Activated T-helper 1 cell treated with anti-CD3 and anti-CD28 coated beads, Interleukin-12 subunit alpha, Interleukin-12 subunit beta, Interleukin-2, Interleukin-4 antibody, amounts not matched to agents 30 ng/mL and 10 ng/mL and 1 ng/mL, durations not matched to agents 14 hours and 24 hours and 36 hours (primary cell): ENCODE measurements at regions not wholly inside any gene's neighbourhood (a gene's known extent, or its start where the extent isn't known, plus 50 kb on each side); places are given as distances from the start of the nearest gene placed in this dataset.

Source experiments
- DNase-seq: peaks from one replicate; pipeline ENCODE4 v3.0.0; 2021; ENCODE audit warnings: low spot score
- H3K27ac Mint-ChIP-seq: one replicate; pipeline ENCODE4 v1.8.0; 2021; ENCODE audit warnings: mild to moderate bottlenecking, mixed read lengths
- H3K27me3 Mint-ChIP-seq: one replicate; pipeline ENCODE4 v1.8.0; 2022; ENCODE audit warnings: mild to moderate bottlenecking, moderate library complexity, mixed read lengths; ENCODE audit not compliant: insufficient read depth
- H3K36me3 Mint-ChIP-seq: one replicate; pipeline ENCODE4 v1.8.0; 2021; ENCODE audit warnings: low read depth, mixed read lengths
- H3K4me1 Mint-ChIP-seq: one replicate; pipeline ENCODE4 v1.8.0; 2021; ENCODE audit warnings: low read depth, mixed read lengths
- H3K4me3 Mint-ChIP-seq: one replicate; pipeline ENCODE4 v1.8.0; 2021; ENCODE audit warnings: mild to moderate bottlenecking, moderate library complexity, mixed read lengths
- H3K9me3 Mint-ChIP-seq: one replicate; pipeline ENCODE4 v1.8.0; 2021; ENCODE audit warnings: mixed read lengths
- intact Hi-C: fragments of 100-400 bp; cut with micrococcal nuclease; formaldehyde crosslinking; loops from one replicate; pipeline ENCODE4 v1.15.1; 2024

DNA sequence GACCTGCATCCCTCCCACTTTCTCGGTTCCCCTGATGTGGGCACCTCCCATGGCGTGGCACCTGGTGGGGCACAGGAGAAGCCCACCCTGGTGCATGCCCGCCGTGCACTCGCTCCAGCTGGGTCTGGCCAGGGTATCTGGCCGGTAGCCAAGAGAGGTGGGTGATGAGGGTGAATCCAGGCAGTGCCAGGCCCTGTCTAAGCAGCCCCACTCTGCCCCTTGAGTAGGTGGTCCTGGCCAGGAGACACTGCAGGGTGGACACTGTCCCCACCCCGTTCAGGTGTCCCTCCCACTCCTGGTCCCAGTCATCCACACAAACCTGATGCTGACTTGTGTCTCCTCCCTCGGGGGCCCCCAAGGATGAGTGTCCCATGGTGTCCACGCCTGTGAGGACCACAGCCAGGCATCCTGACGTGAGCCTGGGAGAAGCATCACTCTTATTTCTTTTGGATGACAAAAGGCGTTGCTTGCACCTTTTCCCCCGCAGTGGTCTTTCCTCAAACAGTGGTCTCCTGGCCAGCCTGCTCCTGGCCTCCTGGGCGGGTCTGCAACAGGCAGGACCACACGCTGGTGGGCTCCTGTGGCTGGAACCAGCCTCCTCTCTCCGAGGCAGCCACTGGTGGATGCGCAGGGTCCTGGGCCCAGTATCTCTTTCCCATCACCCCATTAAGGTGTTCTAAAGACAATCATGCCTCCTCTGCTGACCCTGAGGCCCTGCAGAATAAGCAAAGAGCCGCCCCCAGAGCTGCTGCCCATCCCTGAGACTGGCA, 922.3 kb downstream of the BRD1 start:
- H3K9me3 Mint-ChIP-seq = no peaks in the 10 kb centered on the region
- no peak overlapping the region for H3K27ac Mint-ChIP-seq
- no peaks in the 10 kb centered on the region for H3K36me3 Mint-ChIP-seq
- no peaks in the 10 kb centered on the region for H3K4me1 Mint-ChIP-seq
- H3K27me3 Mint-ChIP-seq = peaks cover 2% of the 10 kb centered on the region
- no peak overlapping the region for H3K4me3 Mint-ChIP-seq
- DNase-seq = no peak
- intact Hi-C loops = no loop called here

DNA sequence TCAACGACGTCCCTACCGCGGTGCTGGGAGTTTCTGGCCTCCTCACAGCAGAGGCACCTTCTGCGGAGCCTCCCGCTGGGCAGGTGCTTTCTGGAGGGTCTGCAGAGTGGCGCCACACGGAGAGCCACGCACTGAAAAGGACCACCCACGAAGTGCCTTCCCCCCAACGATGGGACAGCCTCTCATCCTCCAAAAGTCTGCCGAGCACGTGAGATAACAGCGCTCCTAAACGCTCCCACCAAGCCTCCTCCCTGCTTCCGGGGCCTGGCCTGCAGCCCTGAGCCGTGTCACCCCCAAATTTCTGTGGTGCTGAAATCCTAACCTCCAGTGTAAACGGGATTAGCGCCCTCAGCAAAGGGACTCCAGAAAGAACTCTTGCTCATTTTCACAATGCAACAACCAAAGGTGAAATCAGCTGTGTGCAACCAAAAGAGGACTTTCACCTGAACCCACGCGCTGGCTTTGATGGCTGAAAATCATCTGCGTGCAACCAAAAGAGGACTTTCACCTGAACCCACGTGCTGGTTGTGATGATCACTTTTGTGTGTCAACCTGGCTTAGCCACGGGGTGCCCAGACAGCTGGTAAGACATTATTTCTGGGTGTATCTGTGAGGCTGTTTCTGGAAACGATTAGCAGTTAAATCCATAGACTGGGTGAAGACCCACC, 924.6 kb downstream of the BRD1 start:
- Mint-ChIP-seq H3K36me3 (no peaks in the 10 kb centered on the region), H3K9me3 (no peaks in the 10 kb centered on the region), H3K4me3 (no peak overlapping the region), H3K27ac (no peak overlapping the region), H3K4me1 (no peaks in the 10 kb centered on the region), H3K27me3 (peaks cover 2% of the 10 kb centered on the region)
- intact Hi-C loops = no loop called here
- DNase-seq = no peak

DNA sequence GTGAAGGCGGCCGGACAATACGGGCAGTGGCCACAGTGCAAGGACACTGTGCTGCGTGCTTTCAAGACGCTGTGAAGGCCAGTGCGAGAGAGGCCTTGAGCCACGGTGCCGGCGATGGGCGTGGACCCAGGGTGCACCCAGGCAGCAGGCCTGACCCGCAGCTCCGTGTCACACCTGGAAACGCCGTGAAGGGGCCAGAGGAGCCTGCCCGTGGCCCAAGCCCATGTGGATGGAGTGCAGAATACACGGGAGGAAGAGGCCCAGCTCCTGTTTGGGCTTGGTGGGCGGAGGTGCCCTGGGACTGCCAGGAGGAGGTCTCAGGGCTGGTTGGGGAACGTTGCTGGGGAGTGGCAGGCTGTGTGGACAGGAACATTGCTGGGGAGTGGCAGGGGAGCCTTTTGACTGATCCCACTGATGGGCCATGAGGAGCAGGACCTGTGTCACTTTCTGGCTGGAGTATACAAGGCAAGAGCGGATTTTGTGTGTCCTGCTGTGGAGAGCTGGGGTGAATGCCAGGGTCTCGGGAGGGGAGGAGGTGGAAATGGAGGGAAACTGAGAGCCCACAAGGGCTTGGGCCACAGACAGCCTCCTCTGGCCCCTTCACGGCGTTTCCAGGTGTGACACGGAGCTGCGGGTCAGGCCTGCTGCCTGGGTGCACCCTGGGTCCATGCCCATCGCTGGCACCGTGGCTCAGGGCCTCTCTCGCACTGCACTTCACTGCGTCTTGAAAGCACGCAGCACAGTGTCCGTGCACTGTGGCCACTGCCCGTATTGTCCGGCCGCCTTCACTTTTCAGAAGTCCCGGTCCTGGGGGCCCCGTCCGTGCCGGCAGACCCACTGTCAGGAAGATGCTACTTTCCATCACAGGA, 925.4 kb downstream of the BRD1 start:
- no peaks in the 10 kb centered on the region for H3K36me3 Mint-ChIP-seq
- no peaks in the 10 kb centered on the region for H3K4me1 Mint-ChIP-seq
- H3K27ac Mint-ChIP-seq = no peak overlapping the region
- no peaks in the 10 kb centered on the region for H3K9me3 Mint-ChIP-seq
- no peak for DNase-seq
- intact Hi-C loops = no loop called here
- no peak overlapping the region for H3K4me3 Mint-ChIP-seq
- no peaks in the 10 kb centered on the region for H3K27me3 Mint-ChIP-seq

- Mint-ChIP-seq H3K4me3 (no peak overlapping the region), H3K9me3 (no peaks in the 10 kb centered on the region), H3K27me3 (no peaks in the 10 kb centered on the region), H3K36me3 (no peaks in the 10 kb centered on the region), H3K27ac (no peak overlapping the region), H3K4me1 (no peaks in the 10 kb centered on the region)
- intact Hi-C loops = no loop called here
- DNase-seq = no peak
Observed at GRCh38 chr22:48901324-48901723, 926.3 kb downstream of the BRD1 start.

GRCh38 chr22:48900626-48901025, 927.0 kb downstream of the BRD1 start:
- intact Hi-C loops = no loop called here
- Mint-ChIP-seq H3K36me3 (no peaks in the 10 kb centered on the region), H3K9me3 (no peaks in the 10 kb centered on the region), H3K27me3 (no peaks in the 10 kb centered on the region), H3K27ac (no peak overlapping the region), H3K4me1 (no peaks in the 10 kb centered on the region), H3K4me3 (no peak overlapping the region)
- no peak for DNase-seq

DNA sequence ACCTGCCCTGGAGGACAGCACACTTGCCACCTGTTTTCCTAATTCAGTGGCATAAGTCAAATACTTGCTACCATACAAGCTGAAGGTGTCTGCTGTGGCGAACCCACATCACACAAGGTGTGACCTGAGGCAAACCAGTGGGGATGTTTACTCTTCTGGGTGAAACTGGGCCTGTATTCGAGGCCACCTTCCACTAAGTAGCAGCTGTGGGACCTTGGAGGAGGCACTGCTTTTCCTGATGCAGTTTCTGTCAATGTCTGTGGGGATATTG, 927.4 kb downstream of the BRD1 start:
- intact Hi-C loops = no loop called here
- no peaks in the 10 kb centered on the region for H3K36me3 Mint-ChIP-seq
- no peak overlapping the region for H3K4me3 Mint-ChIP-seq
- no peaks in the 10 kb centered on the region for H3K9me3 Mint-ChIP-seq
- no peaks in the 10 kb centered on the region for H3K4me1 Mint-ChIP-seq
- no peak overlapping the region for H3K27ac Mint-ChIP-seq
- no peaks in the 10 kb centered on the region for H3K27me3 Mint-ChIP-seq
- DNase-seq = no peak

GRCh38 chr22:48899523-48900326, 927.9 kb downstream of the BRD1 start:
- intact Hi-C loops = no loop called here
- H3K36me3 Mint-ChIP-seq = no peaks in the 10 kb centered on the region
- no peaks in the 10 kb centered on the region for H3K4me1 Mint-ChIP-seq
- H3K27me3 Mint-ChIP-seq = no peaks in the 10 kb centered on the region
- no peaks in the 10 kb centered on the region for H3K9me3 Mint-ChIP-seq
- H3K4me3 Mint-ChIP-seq = no peak overlapping the region
- DNase-seq = no peak
- H3K27ac Mint-ChIP-seq = no peak overlapping the region

GRCh38 chr22:48898524-48899250, 929.0 kb downstream of the BRD1 start:
- H3K36me3 Mint-ChIP-seq = no peaks in the 10 kb centered on the region
- H3K27me3 Mint-ChIP-seq = no peaks in the 10 kb centered on the region
- intact Hi-C loops = no loop called here
- no peak overlapping the region for H3K27ac Mint-ChIP-seq
- H3K4me3 Mint-ChIP-seq = no peak overlapping the region
- H3K9me3 Mint-ChIP-seq = no peaks in the 10 kb centered on the region
- H3K4me1 Mint-ChIP-seq = no peaks in the 10 kb centered on the region
- DNase-seq = no peak

DNA sequence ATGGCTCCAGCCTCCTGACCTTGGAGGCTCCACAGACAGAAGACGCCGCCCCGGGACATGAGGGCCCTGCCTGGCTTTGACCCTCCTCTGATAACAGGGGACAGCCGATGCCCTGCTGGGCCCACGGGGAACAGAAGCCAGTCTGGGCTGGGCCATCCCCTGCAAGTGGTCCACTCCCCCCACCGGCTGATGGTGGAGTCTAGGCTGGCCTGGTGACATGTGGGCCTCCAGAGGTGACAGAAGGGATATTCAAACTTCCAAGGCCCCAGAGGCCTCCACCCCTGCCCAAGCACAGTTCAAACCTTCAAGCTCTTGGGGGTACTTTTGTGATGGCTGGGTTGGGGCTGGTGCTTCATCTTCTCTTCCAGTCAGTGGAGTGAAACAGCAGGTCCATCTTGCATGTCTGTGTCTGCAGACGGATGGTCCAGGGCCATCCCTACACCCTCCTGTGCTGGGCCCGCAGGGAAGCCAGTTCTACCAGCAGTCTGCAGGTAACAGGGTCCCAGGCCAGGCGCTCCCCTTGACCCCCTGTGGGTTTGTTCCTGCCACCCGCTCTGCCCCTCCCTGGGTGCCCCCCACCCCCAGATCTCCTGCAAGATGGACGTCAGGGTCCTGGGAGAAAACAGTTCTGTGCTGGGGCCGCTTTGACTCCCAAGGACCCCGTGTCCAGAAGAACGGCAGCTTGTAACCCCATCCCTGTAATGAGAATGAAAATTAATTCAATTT, 929.9 kb downstream of the BRD1 start:
- intact Hi-C loops = no loop called here
- Mint-ChIP-seq H3K4me1 (no peaks in the 10 kb centered on the region), H3K36me3 (no peaks in the 10 kb centered on the region), H3K9me3 (no peaks in the 10 kb centered on the region), H3K4me3 (no peak overlapping the region), H3K27me3 (no peaks in the 10 kb centered on the region), H3K27ac (no peak overlapping the region)
- no peak for DNase-seq

DNA sequence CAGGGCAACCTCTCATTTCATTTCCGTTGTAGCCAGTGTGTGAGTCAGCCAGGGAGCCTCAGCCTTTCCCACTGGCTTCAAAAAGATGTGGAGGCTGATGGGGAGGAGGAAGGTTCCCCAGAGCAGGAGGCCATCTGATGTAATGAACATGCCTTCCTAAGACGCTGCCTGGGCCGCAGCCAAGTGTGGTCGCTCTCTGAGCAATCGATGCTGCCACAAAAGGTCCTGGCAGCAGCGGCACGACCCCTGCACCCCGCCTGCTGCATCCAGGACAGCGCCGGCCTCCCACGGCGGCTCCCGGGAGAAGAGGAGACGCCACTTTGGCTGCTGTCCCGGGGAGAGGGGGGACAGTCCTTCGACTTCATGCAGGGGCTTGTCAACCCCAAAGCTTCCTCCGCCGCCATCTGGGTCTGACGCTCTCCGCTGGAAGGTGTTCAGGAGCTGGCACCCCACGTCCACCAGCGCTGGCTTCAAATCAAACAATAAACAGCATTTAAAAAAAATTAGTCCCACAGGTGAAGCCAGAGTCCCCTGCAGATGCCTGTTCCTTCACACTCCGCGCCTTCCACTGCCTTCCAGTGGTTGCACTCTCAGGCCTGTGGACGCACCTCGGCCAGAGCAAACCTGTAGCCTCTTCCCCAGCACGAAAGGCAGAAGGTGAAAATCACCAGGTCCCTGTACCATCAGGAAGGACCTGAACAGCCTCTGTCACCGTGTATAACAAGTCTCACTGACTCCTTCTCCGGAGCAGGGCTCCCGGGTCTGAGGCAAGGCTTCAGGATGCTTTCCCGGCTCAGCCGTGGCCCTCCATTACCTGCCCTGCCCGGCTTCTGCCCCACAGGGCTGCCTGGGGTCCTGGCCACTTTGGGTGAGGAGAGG, 930.7 kb downstream of the BRD1 start:
- intact Hi-C loops = no loop called here
- no peak overlapping the region for H3K4me3 Mint-ChIP-seq
- no peak for DNase-seq
- H3K27ac Mint-ChIP-seq = no peak overlapping the region
- H3K27me3 Mint-ChIP-seq = no peaks in the 10 kb centered on the region
- H3K4me1 Mint-ChIP-seq = no peaks in the 10 kb centered on the region
- no peaks in the 10 kb centered on the region for H3K9me3 Mint-ChIP-seq
- no peaks in the 10 kb centered on the region for H3K36me3 Mint-ChIP-seq
